Mucosa of descending colon (tissue), 3 donors: ENCODE measurements at regions not wholly inside any gene's neighbourhood (a gene's known extent, or its start where the extent isn't known, plus 50 kb on each side); places are given as distances from the start of the nearest gene placed in this dataset.
"Not testable (repeated sequence)": the region's sequence is repeated elsewhere in the genome, so short reads cannot be mapped to it uniquely, and the experiment has no call there.

Experiments used
- ATAC-seq: fragments of 200-7000 bp; cut with Tn5 transposase; one replicate; pipeline ENCODE4 v1.9.1; 2020; ENCODE audit warnings: mild to moderate bottlenecking, moderate library complexity
- DNase-seq, 3 donors: peaks; one replicate each; pipeline ENCODE4 v3.0.0-alpha.2; 2020
- H3K36me3 ChIP-seq: fragments of 200-600 bp; one replicate; pipeline ENCODE4 v1.8.0; 2021; ENCODE audit warnings: low read depth, mild to moderate bottlenecking
- H3K4me1 ChIP-seq: fragments of 200-600 bp; one replicate; pipeline ENCODE4 v1.8.0; 2021; ENCODE audit warnings: low read depth, mild to moderate bottlenecking
- H3K4me3 ChIP-seq: fragments of 200-600 bp; one replicate; pipeline ENCODE4 v1.8.0; 2021; ENCODE audit warnings: mild to moderate bottlenecking
- H3K9me3 ChIP-seq: fragments of 200-600 bp; one replicate; pipeline ENCODE4 v1.8.0; 2021; ENCODE audit warnings: mild to moderate bottlenecking
- intact Hi-C, 2 donors: fragments of 100-400 bp; cut with DNase I in 1 of 2; cut with micrococcal nuclease in 1 of 2; formaldehyde crosslinking; loops; one replicate each; pipeline versions ENCODE4 v1.11.0 to v1.11.1; 2022; cut with DNase I, micrococcal nuclease
- TF ChIP-seq, protein P1 (sequence below): fragments of 200-600 bp; IDR thresholded peaks from one replicate; pipeline ENCODE4 v1.8.0; 2022; ENCODE audit warnings: antibody characterized with exemption, mild to moderate bottlenecking
- donor health status: DM: no; HTN: no; CAD: no; lungs with moderate emphysema.
- donor health status: DM: no; HTN: no; CAD: no.
- donor health status: DM: no; HTN: yes; CAD: no.

DNA sequence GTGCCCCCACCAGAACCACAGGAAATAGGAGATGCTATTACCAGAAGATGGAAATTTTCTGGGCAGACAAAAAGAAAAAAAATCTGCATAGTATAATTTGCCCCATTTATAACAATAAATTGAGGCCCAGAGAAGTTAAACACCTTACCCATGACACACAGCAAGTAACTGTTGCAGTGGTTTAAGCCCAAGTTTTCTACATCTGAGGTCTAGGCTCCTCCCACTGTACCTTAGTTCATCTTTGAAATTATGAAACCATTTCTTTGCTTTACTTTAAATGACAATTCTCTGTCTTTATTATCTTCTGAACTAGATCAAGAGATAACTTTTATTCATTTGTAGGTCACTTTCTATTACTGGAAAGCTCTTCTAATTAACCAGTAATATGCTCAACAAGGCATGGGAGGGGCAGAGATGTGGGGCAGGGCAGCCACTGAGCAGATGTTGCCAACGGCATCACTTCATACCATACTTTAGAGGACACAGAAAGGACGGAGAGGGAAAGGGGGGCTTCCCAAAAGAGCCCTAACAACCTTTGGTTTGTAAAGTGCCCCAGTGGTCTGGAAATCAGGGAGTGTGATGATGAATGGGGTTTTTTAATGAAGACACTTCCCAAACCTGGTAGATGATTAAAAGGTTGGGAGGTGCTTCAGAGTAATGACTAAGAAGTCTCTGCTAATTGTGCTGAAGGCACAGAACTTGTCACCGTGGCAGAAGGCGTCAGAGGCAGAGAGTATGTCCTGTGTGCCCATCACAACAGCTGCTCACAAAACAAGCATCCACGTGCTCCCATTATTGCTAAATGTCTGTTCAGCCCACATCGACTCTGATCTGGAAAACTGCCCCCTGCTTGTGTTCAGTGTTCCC is 342.5 kb downstream of the SHQ1 start:
- no peak overlapping the region for H3K4me3 ChIP-seq
- intact Hi-C loops, result no loop called here
- ATAC-seq, result no peak
- H3K4me1 ChIP-seq, result no peaks in the 10 kb centered on the region
- TF ChIP-seq, protein P1, sequence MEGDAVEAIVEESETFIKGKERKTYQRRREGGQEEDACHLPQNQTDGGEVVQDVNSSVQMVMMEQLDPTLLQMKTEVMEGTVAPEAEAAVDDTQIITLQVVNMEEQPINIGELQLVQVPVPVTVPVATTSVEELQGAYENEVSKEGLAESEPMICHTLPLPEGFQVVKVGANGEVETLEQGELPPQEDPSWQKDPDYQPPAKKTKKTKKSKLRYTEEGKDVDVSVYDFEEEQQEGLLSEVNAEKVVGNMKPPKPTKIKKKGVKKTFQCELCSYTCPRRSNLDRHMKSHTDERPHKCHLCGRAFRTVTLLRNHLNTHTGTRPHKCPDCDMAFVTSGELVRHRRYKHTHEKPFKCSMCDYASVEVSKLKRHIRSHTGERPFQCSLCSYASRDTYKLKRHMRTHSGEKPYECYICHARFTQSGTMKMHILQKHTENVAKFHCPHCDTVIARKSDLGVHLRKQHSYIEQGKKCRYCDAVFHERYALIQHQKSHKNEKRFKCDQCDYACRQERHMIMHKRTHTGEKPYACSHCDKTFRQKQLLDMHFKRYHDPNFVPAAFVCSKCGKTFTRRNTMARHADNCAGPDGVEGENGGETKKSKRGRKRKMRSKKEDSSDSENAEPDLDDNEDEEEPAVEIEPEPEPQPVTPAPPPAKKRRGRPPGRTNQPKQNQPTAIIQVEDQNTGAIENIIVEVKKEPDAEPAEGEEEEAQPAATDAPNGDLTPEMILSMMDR, result no peak
- no peaks in the 10 kb centered on the region for H3K9me3 ChIP-seq
- no peak for DNase-seq
- no peaks in the 10 kb centered on the region for H3K36me3 ChIP-seq

DNA sequence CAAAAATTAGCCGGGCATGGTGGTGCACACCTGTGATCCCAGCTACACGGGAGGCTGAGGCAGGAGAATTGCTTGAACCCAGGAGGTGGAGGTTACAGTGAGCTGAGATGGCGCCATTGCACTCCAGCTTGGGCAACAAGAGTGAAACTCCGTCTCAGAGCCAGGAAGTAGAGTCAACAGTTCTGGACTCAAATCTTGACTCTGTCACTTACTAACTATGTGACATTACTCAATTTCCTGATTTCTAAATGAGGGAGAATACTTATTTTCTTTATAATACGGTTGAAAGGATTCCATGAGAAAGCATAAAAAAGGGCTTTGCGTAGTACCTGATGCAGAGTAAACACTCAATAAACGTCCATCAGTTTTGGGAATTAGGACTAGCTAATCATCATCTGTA is 350.7 kb downstream of the SHQ1 start:
- DNase-seq, intact Hi-C loops, ATAC-seq, H3K9me3 ChIP-seq, H3K4me3 ChIP-seq, H3K36me3 ChIP-seq, H3K4me1 ChIP-seq: not testable (repeated sequence)

GRCh38 chr3:72496051-72496670 is 352.1 kb downstream of the SHQ1 start:
- no peak for ATAC-seq
- TF ChIP-seq, protein P1, result no peak
- Histone ChIP-seq H3K4me1 (no peaks in the 10 kb centered on the region), H3K36me3 (no peaks in the 10 kb centered on the region), H3K9me3 (no peaks in the 10 kb centered on the region), H3K4me3 (no peak overlapping the region)
- intact Hi-C loops, result no loop called here
- no peak for DNase-seq

- ATAC-seq, result no peak
These were observed 353.6 kb downstream of the SHQ1 start for GRCh38 chr3:72494626-72495025.

DNA sequence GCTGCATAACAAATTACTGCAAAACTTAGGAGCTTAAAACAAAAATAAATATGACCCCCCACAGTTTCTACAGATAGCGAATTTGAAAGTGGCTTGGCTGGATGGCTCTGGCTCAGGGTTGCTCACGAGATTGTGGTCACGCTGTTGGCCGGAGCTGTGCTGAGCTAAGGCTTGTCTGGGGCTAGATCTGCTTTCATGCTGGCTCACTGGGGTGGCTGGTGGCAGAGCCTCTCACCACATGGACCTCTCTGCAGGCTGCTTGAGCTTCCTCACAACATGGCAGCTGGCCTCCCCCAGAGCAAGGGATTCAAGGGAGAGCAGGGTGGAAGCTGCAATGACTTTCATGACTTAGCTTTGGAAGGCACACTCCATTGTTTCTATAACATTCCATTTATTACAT is 354.1 kb downstream of the SHQ1 start:
- DNase-seq (no peak), ATAC-seq (no peak)
- TF ChIP-seq, protein P1, result no peak
- H3K36me3 ChIP-seq, result no peaks in the 10 kb centered on the region
- no peak overlapping the region for H3K4me3 ChIP-seq
- intact Hi-C loops, result no loop called here
- no peaks in the 10 kb centered on the region for H3K4me1 ChIP-seq
- no peaks in the 10 kb centered on the region for H3K9me3 ChIP-seq

More at GRCh38 chr3:72494626-72495025, 353.6 kb downstream of the SHQ1 start:
- TF ChIP-seq, protein P1, result no peak
- Histone ChIP-seq H3K4me1 (no peaks in the 10 kb centered on the region), H3K36me3 (no peaks in the 10 kb centered on the region), H3K9me3 (no peaks in the 10 kb centered on the region), H3K4me3 (no peak overlapping the region)
- no peak for DNase-seq
- intact Hi-C loops, result no loop called here

DNA sequence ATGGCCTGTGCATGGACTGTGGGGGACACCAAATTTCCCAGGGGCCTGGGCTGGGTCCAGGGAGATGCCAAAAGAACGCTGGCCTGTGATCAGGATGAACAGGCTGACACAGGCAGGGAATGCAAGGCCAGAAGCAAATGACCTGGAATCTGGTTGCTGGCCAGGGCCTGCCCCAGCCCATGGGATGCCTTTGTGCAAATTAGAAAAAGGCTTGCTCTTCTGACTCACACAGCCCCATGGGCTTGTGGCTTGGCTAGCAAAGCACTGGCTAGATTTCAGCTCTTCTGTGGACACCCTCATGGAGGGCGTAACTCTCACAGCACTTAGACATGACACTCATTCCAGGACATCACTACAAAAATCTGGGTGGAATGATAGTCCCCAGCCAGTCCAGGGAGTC is 356.0 kb downstream of the SHQ1 start:
- H3K36me3 ChIP-seq, result no peaks in the 10 kb centered on the region
- H3K4me3 ChIP-seq, result no peak overlapping the region
- H3K9me3 ChIP-seq, result no peaks in the 10 kb centered on the region
- TF ChIP-seq, protein P1, result no peak
- no peaks in the 10 kb centered on the region for H3K4me1 ChIP-seq
- intact Hi-C loops, result no loop called here
- peak; percentile 23 to 68 (median 39) for DNase-seq
- ATAC-seq, result peak; percentile 53
